ENCODE measurements at regions not wholly inside any gene's neighbourhood (a gene's known extent, or its start where the extent isn't known, plus 50 kb on each side); places are given as distances from the start of the nearest gene placed in this dataset.

GRCh38 chr9:115277301-115277700 lies 159.3 kb upstream of the TNC start:
- Histone ChIP-seq H3K4me3 (no peak overlapping the region), H3K36me3 (no peaks in the 10 kb centered on the region), H3K27me3 (no peaks in the 10 kb centered on the region), H3K4me1 (no peaks in the 10 kb centered on the region), H3K27ac (no peak overlapping the region), H3K9me3 (peaks cover 0 to 5% (median 0%) of the 10 kb centered on the region in 12 donors)
- WGBS, 4 donors, result 85 to 91% (median 85%) methylated on average over 3 of the region's 3 CpGs
- no peak for TF ChIP-seq CTCF (IDR thresholded peaks at IDR 0.05)
- no peak for TF ChIP-seq POLR2A (IDR thresholded peaks at IDR 0.05)
- no peak for ATAC-seq
- DNase-seq, result no peak
- intact Hi-C loops (cut with DNase I), result no loop called here

- no peak overlapping the region for H3K4me3 ChIP-seq
- no peaks in the 10 kb centered on the region for H3K36me3 ChIP-seq
- H3K27ac ChIP-seq, result no peak overlapping the region
- DNase-seq, result no peak
- intact Hi-C loops (cut with DNase I), result no loop called here
- no peaks in the 10 kb centered on the region for H3K27me3 ChIP-seq
- H3K4me1 ChIP-seq, result no peaks in the 10 kb centered on the region
- WGBS, 4 donors, result 56 to 70% (median 63%) methylated on average over 4 of the region's 4 CpGs
- peaks cover 0 to 5% (median 0%) of the 10 kb centered on the region in 12 donors for H3K9me3 ChIP-seq
- no peak for ATAC-seq
- TF ChIP-seq CTCF (IDR thresholded peaks at IDR 0.05), result no peak
- no peak for TF ChIP-seq POLR2A (IDR thresholded peaks at IDR 0.05)
Observed at GRCh38 chr9:115278326-115279035, 160.5 kb upstream of the TNC start.

GRCh38 chr9:115283395-115283794 lies 165.4 kb upstream of the TNC start:
- Histone ChIP-seq H3K36me3 (no peaks in the 10 kb centered on the region), H3K27me3 (no peaks in the 10 kb centered on the region), H3K4me1 (peaks cover 0 to 5% (median 0%) of the 10 kb centered on the region in 12 donors), H3K4me3 (no peak overlapping the region), H3K27ac (no peak overlapping the region), H3K9me3 (no peaks in the 10 kb centered on the region)
- intact Hi-C loops (cut with DNase I), result loop anchor here in 1 of 10 donors (10.0 kb wide), 1 partner anchor 61 kb away; no protein-coding TSS in a partner anchor
- TF ChIP-seq POLR2A (IDR thresholded peaks at IDR 0.05) (no peak), CTCF (IDR thresholded peaks at IDR 0.05) (no peak)
- DNase-seq (no peak), ATAC-seq (no peak)
- 78 to 83% (median 80%) methylated on average over 1 of the region's 1 CpG for WGBS, 4 donors

GRCh38 chr9:115285836-115286235 lies 167.9 kb upstream of the TNC start:
- H3K27me3 ChIP-seq, result no peaks in the 10 kb centered on the region
- no peak for ATAC-seq
- H3K4me3 ChIP-seq, result no peak overlapping the region
- peaks cover 0 to 5% (median 0%) of the 10 kb centered on the region in 12 donors for H3K4me1 ChIP-seq
- no peaks in the 10 kb centered on the region for H3K36me3 ChIP-seq
- intact Hi-C loops (cut with DNase I), result loop anchor here in 1 of 10 donors (10.0 kb wide), 1 partner anchor 59 kb away; no protein-coding TSS in a partner anchor
- DNase-seq, result no peak
- no peak overlapping the region for H3K27ac ChIP-seq
- H3K9me3 ChIP-seq, result no peaks in the 10 kb centered on the region
- no peak for TF ChIP-seq POLR2A (IDR thresholded peaks at IDR 0.05)
- TF ChIP-seq CTCF (IDR thresholded peaks at IDR 0.05), result no peak
